A673 (cell line): ENCODE measurements at regions not wholly inside any gene's neighbourhood (a gene's known extent, or its start where the extent isn't known, plus 50 kb on each side); places are given as distances from the start of the nearest gene placed in this dataset.

Experiments
- EZH2 ChIP-seq: fragments of 200-600 bp; sonication (generic); IDR thresholded peaks from 2 replicates; pipeline ENCODE4 v1.6.1; 2017; ENCODE audit warnings: borderline replicate concordance, low read depth, mild to moderate bottlenecking, mixed read lengths, antibody characterized with exemption, low read length; ENCODE audit not compliant: poor library complexity, severe bottlenecking
- TF ChIP-seq, protein P1 (sequence below): fragments of 300-800, 200-600 bp; sonication (generic); conservative IDR thresholded peaks from 2 replicates; pipeline ENCODE4 v1.5.1; 2017; ENCODE audit warnings: low read depth, mild to moderate bottlenecking, antibody characterized with exemption, low read length, moderate library complexity, mixed read lengths

DNA sequence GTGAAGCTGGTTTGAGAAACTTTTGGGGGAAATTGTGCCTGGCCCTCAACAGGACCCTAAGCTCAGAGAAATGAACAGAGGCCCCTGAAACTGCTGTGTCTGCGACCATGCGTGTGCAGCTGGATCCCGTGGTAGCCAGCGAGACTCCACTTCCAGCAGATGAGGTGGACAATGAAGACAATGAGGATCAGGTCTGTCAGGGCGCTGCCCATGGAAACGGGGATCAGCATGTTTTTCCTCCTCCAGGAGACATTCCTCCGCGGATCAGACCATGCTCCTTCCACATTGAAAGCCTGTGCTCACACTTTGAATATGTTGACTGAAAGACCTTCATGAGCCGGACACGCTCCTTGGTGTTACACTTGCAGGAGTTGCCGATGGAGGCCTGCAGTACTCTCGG, 1439.8 kb upstream of the ALCAM start:
- TF ChIP-seq, protein P1, sequence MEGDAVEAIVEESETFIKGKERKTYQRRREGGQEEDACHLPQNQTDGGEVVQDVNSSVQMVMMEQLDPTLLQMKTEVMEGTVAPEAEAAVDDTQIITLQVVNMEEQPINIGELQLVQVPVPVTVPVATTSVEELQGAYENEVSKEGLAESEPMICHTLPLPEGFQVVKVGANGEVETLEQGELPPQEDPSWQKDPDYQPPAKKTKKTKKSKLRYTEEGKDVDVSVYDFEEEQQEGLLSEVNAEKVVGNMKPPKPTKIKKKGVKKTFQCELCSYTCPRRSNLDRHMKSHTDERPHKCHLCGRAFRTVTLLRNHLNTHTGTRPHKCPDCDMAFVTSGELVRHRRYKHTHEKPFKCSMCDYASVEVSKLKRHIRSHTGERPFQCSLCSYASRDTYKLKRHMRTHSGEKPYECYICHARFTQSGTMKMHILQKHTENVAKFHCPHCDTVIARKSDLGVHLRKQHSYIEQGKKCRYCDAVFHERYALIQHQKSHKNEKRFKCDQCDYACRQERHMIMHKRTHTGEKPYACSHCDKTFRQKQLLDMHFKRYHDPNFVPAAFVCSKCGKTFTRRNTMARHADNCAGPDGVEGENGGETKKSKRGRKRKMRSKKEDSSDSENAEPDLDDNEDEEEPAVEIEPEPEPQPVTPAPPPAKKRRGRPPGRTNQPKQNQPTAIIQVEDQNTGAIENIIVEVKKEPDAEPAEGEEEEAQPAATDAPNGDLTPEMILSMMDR = no peak
- TF ChIP-seq EZH2 = no peak
